HUES6 (cell line): ENCODE measurements at regions not wholly inside any gene's neighbourhood (a gene's known extent, or its start where the extent isn't known, plus 50 kb on each side); places are given as distances from the start of the nearest gene placed in this dataset.
"Not testable (repeated sequence)": the region's sequence is repeated elsewhere in the genome, so short reads cannot be mapped to it uniquely, and the experiment has no call there.

Experiments
- H3K27ac ChIP-seq: 2 replicates; pipeline ENCODE4 v1.7.0; 2013; ENCODE audit warnings: low read depth, mild to moderate bottlenecking, low read length, inconsistent platforms
- H3K27me3 ChIP-seq: 2 replicates; pipeline ENCODE4 v1.6.1; 2013; ENCODE audit warnings: low read length; ENCODE audit not compliant: control insufficient read depth, insufficient read depth
- H3K36me3 ChIP-seq: 2 replicates; pipeline ENCODE4 v1.6.1; 2013; ENCODE audit warnings: low read length; ENCODE audit not compliant: control insufficient read depth, insufficient read depth
- H3K4me1 ChIP-seq: 2 replicates; pipeline ENCODE4 v1.6.1; 2013; ENCODE audit warnings: low read length; ENCODE audit not compliant: control insufficient read depth, insufficient read depth
- H3K4me3 ChIP-seq: 2 replicates; pipeline ENCODE4 v1.5.1; 2013; ENCODE audit warnings: low read depth, low read length
- H3K9ac ChIP-seq: one replicate; pipeline ENCODE4 v1.6.1; 2013; ENCODE audit warnings: mild to moderate bottlenecking, low read length
- H3K9me3 ChIP-seq: 2 replicates; pipeline ENCODE4 v1.6.1; 2013; ENCODE audit warnings: low read depth, low read length; ENCODE audit not compliant: control insufficient read depth, insufficient read depth

DNA sequence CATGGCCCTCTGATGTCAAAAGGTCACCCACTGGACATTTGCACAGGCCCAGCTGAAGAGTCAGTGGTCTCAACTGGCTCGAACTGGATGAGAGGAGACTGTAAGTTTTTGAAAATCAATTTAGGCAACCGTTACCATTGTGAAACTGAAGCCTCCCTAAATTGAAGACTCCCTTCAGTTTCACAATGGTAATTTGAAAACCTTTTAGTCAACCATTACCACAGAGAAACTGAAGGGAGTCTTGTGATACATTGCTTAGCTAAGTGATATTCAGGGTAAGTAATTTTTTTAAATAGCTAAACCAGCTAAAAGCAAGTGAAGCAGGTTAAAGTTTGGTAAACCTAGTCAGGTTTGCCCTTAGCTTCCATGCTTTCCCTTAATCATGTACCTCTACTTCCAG is 197.3 kb upstream of the NT5E start:
- Histone ChIP-seq H3K4me3 (no peak overlapping the region), H3K27me3 (no peaks in the 10 kb centered on the region), H3K9me3 (0 out of 2 replicates have a peak, but pooled peaks cover 3% of the 10 kb centered on the region), H3K27ac (no peak overlapping the region), H3K9ac (no peak overlapping the region), H3K36me3 (no peaks in the 10 kb centered on the region), H3K4me1 (no peaks in the 10 kb centered on the region)

DNA sequence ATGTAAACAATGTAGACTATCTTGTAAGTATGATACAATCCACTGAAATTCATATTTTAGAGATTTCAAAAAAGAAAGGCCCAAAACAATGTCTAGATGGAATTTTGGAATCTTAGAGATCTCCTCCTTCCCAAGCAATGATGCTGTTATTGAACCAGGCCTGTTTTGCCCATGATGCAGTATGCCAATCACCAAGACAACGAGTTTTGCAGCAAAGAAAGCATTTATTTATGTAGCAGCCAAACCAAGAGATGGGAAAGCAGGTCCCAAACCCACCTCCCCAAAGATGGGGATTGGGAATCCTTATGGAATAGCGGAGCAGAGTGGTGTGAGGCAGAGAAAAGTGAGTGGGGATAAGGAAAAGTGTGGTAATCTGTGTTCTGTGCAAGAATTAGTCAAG is 197.8 kb upstream of the NT5E start:
- Histone ChIP-seq H3K27ac (no peak overlapping the region), H3K4me1 (no peaks in the 10 kb centered on the region), H3K4me3 (no peak overlapping the region), H3K9ac (no peak overlapping the region), H3K9me3 (0 out of 2 replicates have a peak, but pooled peaks cover 3% of the 10 kb centered on the region), H3K27me3 (no peaks in the 10 kb centered on the region), H3K36me3 (no peaks in the 10 kb centered on the region)

DNA sequence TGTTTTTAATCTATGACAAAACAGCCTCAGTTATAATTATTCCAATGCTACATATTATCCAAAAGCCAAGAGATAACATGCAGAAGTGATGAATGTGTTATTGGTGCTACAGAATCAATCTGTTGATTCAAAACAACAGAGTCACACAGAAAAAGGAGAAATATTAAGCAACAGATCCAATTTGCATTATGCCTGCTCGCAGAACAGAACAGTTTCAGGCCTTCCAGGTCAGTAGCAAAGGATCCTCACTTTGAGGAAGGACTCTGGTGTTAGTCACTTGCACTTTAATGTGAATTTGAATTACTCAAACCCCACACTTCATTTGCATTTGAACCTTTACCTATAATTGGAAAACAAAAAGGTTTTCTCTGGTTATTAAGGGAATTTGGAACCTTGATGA is 198.6 kb upstream of the NT5E start:
- no peaks in the 10 kb centered on the region for H3K36me3 ChIP-seq
- no peak overlapping the region for H3K27ac ChIP-seq
- H3K4me1 ChIP-seq: no peaks in the 10 kb centered on the region
- H3K4me3 ChIP-seq: no peak overlapping the region
- no peak overlapping the region for H3K9ac ChIP-seq
- 0 out of 2 replicates have a peak, but pooled peaks cover 3% of the 10 kb centered on the region for H3K9me3 ChIP-seq
- H3K27me3 ChIP-seq: no peaks in the 10 kb centered on the region

DNA sequence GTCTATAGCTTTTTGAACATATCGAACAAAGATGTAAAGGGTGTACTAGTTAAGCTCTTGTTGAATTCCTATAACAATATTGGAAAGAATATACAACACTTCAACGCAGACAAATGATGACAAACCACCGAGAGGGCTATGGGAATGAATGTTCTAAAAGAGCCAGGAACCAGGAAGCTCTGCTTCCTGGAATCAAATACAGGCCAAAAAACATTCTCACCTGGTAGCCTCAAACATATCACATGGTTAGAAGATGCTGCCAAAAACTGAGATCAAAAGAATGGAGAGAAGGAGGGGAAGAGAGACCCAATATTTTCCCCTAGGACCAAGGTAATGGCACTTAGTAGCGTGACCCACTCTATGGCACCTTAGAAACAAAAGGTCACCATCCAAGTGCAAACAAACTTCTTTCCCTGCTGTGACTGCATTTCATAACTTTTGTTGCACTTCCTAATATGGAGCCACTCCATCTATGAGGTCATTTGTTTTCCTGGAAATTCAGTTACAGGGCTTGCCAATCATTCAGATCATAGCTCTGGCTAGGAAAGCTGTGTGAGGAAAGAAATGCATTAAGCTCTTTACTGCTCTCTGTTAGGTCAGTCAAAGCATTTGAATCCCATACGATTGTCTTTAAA is 199.2 kb upstream of the NT5E start:
- no peak overlapping the region for H3K9ac ChIP-seq
- no peaks in the 10 kb centered on the region for H3K27me3 ChIP-seq
- 0 out of 2 replicates have a peak, but pooled peaks cover 3% of the 10 kb centered on the region for H3K9me3 ChIP-seq
- H3K4me1 ChIP-seq: no peaks in the 10 kb centered on the region
- no peak overlapping the region for H3K27ac ChIP-seq
- no peaks in the 10 kb centered on the region for H3K36me3 ChIP-seq
- H3K4me3 ChIP-seq: no peak overlapping the region

DNA sequence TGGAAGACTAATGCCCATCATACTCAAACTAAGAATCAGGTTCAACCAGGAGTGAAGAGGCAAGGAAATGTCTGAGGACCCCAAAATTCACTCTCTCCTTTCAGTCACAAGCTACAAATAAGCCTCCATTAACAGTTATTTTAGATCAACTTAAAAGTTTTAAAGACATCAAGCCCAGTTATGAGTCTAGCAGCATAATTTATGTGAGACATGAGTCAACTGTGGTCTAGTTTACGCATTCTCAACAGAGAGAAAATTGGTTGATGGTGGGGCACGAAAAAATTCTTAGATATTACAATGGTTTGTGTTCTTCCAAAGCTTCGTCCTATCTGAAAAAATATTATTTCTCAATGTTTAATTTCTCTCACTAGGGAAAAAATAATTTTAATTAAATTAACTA is 204.9 kb upstream of the NT5E start:
- H3K9me3 ChIP-seq: no peaks in the 10 kb centered on the region
- H3K9ac ChIP-seq: no peak overlapping the region
- H3K27ac ChIP-seq: no peak overlapping the region
- H3K36me3 ChIP-seq: no peaks in the 10 kb centered on the region
- H3K27me3 ChIP-seq: no peaks in the 10 kb centered on the region
- H3K4me1 ChIP-seq: no peaks in the 10 kb centered on the region
- H3K4me3 ChIP-seq: no peak overlapping the region

DNA sequence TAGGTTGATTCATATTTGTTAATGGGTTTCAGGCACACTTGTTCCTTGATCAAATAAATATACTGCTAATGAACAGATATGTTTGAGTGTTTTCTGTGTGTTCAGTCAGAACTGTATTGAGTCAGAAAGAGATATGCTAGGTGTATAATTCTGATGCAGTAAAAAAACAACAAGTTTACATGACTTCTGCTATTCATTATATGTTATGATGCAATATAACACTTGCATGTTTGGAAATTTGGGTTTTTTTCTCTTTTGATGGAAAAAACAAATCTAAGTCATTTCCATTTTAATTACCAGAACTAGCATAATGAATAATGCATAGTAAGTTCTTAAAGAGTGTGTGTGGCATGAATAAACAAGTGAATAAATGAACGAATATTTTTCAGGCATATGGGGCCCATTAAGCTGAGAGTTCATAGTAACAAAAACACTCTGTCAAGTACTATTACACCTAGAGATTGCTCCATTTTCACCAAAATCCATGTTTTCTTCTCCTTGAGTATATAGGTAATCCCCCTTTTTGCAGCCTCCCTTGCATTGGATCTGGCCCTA is 208.3 kb upstream of the NT5E start:
- H3K27ac ChIP-seq: no peak overlapping the region
- H3K4me3 ChIP-seq: no peak overlapping the region
- H3K9me3 ChIP-seq: no peaks in the 10 kb centered on the region
- H3K4me1 ChIP-seq: no peaks in the 10 kb centered on the region
- no peaks in the 10 kb centered on the region for H3K27me3 ChIP-seq
- H3K36me3 ChIP-seq: no peaks in the 10 kb centered on the region
- H3K9ac ChIP-seq: no peak overlapping the region

DNA sequence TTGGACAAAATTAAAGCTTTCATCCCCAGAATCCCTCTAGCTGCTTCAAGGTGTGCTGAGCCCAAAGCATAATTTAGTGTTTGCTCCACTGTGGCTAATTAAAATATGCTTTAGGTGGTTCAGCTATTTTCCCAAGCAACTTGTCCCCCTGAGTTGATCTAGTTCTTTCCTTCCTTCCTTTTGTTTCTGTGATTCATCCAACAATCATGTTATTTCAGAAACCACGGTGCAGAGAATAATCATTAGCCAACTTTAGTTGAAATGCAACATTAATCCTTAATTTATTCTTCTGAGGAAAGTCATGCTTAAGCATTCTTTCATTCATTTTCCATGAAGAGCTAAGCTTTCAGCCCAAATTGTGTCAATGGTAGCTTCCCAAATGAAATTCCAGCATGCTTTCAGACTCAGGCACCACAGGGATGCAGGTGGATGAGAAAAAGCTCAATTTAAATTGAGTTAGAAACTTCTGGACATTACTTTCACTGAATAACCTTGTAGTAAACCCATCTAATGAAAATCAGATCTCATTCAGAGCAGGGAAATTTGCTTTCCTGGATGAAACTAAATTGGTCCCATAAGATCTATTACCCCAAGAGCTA is 209.0 kb upstream of the NT5E start:
- Histone ChIP-seq H3K9me3 (no peaks in the 10 kb centered on the region), H3K36me3 (no peaks in the 10 kb centered on the region), H3K4me1 (no peaks in the 10 kb centered on the region), H3K27ac (no peak overlapping the region), H3K4me3 (no peak overlapping the region), H3K9ac (no peak overlapping the region), H3K27me3 (no peaks in the 10 kb centered on the region)

DNA sequence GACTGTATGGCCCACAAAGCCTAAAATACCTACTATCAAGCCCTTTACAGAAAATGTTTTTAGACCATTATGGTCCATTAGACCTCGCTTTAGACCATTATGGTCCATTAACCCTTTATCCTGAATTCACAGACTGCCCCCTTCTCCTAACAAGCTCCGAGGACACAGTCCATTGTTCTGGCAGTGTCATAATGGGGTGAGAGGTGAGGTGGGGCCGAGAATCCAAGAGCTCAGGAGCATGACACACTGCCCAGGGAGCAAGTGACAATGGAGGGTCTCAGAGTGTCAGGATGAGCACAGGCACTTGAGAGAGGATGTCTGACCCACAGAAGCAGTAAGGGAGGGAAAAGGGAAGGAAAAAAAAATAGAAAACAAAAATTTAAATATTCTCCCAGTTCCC is 212.4 kb upstream of the NT5E start:
- no peaks in the 10 kb centered on the region for H3K9me3 ChIP-seq
- H3K4me1 ChIP-seq: no peaks in the 10 kb centered on the region
- H3K27ac ChIP-seq: no peak overlapping the region
- no peaks in the 10 kb centered on the region for H3K36me3 ChIP-seq
- H3K4me3 ChIP-seq: no peak overlapping the region
- no peak overlapping the region for H3K9ac ChIP-seq
- no peaks in the 10 kb centered on the region for H3K27me3 ChIP-seq

DNA sequence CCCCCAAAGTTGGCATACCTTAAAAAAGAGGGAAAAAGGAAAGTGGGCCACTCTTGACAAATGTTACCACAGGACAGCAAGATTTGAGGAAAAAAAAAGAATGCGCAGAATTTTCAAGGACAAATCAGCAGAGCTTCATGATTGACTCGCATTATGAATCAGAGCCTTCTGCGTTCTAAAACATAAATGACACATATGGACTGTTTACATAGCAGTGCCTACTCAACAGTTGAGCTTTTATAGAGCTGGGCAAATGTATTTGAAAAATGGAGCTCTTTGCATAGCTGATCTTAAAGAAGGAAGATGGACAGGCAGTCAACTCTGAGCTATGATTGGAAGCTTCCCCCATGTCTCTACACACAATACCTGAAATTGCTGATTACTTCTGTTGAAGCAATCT is 213.2 kb upstream of the NT5E start:
- Histone ChIP-seq H3K4me1 (no peaks in the 10 kb centered on the region), H3K27me3 (no peaks in the 10 kb centered on the region), H3K27ac (no peak overlapping the region)

DNA sequence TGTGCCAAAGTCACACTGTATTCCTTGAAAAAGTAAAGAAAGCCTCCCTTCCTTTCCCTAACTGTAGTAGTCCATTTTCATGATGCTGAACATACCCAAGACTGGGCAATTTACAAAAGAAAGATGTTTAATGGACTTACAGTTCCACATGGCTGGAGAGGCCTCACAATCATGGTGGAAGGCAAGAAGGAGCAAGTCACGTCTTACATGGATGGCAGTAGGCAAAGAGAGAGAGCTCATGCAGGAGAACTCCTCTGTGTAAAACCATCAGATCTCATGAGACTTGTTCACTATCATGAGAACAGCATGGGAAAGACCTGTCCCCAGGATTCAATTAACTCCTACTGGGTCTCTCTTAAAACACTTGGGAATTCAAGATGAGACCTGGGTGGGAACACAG is 222.5 kb upstream of the NT5E start:
- H3K4me3 ChIP-seq, H3K9ac ChIP-seq, H3K27ac ChIP-seq, H3K4me1 ChIP-seq, H3K36me3 ChIP-seq, H3K27me3 ChIP-seq: not testable (repeated sequence)
- peaks cover 13% of the 10 kb centered on the region; the same call in 1 of the 2 replicates for H3K9me3 ChIP-seq

More for the DNA sequence above, 213.2 kb upstream of the NT5E start:
- H3K9me3 ChIP-seq: no peaks in the 10 kb centered on the region
- H3K9ac ChIP-seq: no peak overlapping the region
- H3K4me3 ChIP-seq: no peak overlapping the region
- no peaks in the 10 kb centered on the region for H3K36me3 ChIP-seq

DNA sequence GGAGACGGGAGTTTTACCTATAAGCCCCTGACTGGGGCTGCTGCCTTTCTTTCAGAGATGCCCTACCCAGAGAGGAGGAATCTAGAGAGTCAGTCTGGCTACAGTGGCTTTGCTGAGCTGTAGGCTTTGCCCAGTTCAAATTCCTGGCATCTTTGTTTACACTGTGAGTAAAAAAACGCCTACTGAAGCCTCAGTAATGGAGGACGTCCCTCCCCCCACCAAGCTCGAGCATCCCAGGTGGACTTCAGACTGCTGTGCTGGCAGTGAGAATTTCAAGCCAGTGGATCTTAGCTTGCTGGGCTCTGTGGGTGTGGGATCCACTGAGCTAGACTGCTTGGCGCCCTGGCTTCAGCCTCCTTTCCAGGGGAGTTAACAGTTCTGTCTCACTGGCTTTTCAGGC is 237.1 kb upstream of the NT5E start:
- H3K9ac ChIP-seq, H3K4me1 ChIP-seq, H3K4me3 ChIP-seq, H3K36me3 ChIP-seq, H3K9me3 ChIP-seq, H3K27me3 ChIP-seq, H3K27ac ChIP-seq: not testable (repeated sequence)
